AG04450 (cell line): ENCODE measurements at regions not wholly inside any gene's neighbourhood (a gene's known extent, or its start where the extent isn't known, plus 50 kb on each side); places are given as distances from the start of the nearest gene placed in this dataset.

ENCODE experiments used
- CTCF ChIA-PET: fragments of 300-600, 350-600 bp; formaldehyde crosslinking; extraction: SDS; loops from one replicate; lab custom pipeline; 2022; ENCODE audit warnings: antibody characterized with exemption, inconsistent platforms; lab: Charles Lee
- POLR2A ChIA-PET: fragments of 350-600 bp; formaldehyde crosslinking; extraction: SDS; loops from one replicate; lab custom pipeline; 2021; ENCODE audit warnings: antibody characterized with exemption, inconsistent platforms; lab: Yijun Ruan, JAX
- DNase-seq: peaks from one replicate; pipeline ENCODE4 v3.0.0-alpha.2; 2011; ENCODE audit warnings: low read depth, low spot score
- H3K27ac ChIP-seq: one replicate; pipeline ENCODE4 v1.5.1; 2012; ENCODE audit warnings: low read depth, low read length, control low read depth
- H3K27me3 ChIP-seq: one replicate; pipeline ENCODE4 v1.6.0; 2012; ENCODE audit warnings: low read length; ENCODE audit not compliant: control insufficient read depth, insufficient read depth
- H3K4me3 ChIP-seq: 2 replicates; pipeline ENCODE4 v1.5.1; 2011; ENCODE audit warnings: mild to moderate bottlenecking, low read depth, low read length, control low read depth
- H3K9me3 ChIP-seq: 2 replicates; pipeline ENCODE4 v1.5.1; 2012; ENCODE audit warnings: low read length; ENCODE audit not compliant: control insufficient read depth, insufficient read depth
- TF ChIP-seq, protein P1 (sequence below): IDR thresholded peaks from 2 replicates; pipeline ENCODE4 v1.5.1; 2011; ENCODE audit warnings: low read depth, low read length, control low read depth, inconsistent platforms

DNA sequence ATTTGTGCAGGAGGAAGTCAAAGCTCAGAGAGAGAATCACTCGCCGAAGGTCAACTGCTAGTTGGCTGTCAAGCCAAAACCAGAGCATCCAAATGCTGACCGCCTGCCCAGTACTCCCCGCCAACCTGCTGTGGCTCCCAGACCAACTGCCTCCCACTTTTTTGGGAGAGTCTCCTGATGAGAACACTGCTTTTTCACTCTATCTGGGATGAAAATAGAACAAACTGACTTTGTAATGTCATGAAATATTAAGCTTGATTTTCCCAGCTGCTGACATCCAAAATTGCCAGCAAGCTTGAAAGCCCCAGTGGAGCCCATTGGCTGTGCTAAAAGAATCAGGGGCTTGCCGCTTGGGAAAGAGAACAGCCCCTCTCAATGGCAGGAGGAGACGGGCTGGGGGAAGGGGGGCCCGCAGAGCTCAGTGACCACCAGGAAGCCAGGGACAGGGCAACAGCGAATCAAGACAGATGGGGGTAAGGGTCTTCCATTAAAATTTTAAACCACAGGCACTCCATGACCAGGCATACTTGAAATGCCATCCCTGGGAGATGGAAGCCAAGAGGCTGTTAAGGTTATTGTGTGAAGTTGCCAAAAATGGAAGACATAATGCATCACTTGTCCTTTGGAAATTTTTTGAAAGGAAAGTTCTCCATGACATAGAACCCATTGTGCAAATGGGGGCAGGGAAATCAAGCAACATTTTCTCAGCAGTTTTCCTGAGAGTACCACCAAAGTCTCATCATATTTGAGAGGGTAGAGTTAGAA, 125.7 kb upstream of the CDH5 start:
- POLR2A ChIA-PET, result no interaction called here
- H3K9me3 ChIP-seq, result peaks cover 14% of the 10 kb centered on the region
- no peak overlapping the region for H3K4me3 ChIP-seq
- TF ChIP-seq, protein P1, sequence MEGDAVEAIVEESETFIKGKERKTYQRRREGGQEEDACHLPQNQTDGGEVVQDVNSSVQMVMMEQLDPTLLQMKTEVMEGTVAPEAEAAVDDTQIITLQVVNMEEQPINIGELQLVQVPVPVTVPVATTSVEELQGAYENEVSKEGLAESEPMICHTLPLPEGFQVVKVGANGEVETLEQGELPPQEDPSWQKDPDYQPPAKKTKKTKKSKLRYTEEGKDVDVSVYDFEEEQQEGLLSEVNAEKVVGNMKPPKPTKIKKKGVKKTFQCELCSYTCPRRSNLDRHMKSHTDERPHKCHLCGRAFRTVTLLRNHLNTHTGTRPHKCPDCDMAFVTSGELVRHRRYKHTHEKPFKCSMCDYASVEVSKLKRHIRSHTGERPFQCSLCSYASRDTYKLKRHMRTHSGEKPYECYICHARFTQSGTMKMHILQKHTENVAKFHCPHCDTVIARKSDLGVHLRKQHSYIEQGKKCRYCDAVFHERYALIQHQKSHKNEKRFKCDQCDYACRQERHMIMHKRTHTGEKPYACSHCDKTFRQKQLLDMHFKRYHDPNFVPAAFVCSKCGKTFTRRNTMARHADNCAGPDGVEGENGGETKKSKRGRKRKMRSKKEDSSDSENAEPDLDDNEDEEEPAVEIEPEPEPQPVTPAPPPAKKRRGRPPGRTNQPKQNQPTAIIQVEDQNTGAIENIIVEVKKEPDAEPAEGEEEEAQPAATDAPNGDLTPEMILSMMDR, result no peak
- CTCF ChIA-PET, result no interaction called here
- peaks cover 10% of the 10 kb centered on the region for H3K27me3 ChIP-seq
- DNase-seq, result no peak
- no peak overlapping the region for H3K27ac ChIP-seq

DNA sequence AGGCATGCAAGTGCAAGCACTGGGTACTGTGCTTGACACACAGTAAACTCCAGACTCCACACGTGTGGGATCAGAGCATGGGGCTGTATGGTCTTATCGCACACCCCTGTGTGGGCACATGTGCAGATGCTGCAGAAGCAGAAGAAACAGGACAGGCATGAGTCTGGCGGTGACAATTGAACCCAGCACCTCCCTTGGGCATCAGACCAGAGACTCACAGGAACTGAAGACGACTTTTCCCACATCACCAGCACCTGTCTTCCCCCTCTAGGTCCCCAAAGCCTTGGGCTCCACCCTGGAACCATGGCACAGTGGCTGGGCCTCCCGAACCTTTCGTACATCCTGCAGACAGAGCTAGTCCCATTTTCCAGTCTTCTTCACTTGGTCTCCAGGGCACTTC, 126.4 kb upstream of the CDH5 start:
- TF ChIP-seq, protein P1, result no peak

GRCh38 chr16:66238696-66239095, 127.8 kb upstream of the CDH5 start:
- H3K27ac ChIP-seq, result no peak overlapping the region
- H3K4me3 ChIP-seq, result no peak overlapping the region
- TF ChIP-seq, protein P1, result no peak
- no peak for DNase-seq
- POLR2A ChIA-PET, result no interaction called here
- H3K27me3 ChIP-seq, result peaks cover 15% of the 10 kb centered on the region
- CTCF ChIA-PET, result no interaction called here
- H3K9me3 ChIP-seq, result peaks cover 14% of the 10 kb centered on the region

More for the DNA sequence above, 126.4 kb upstream of the CDH5 start:
- ChIA-PET CTCF (no interaction called here), POLR2A (no interaction called here)
- H3K9me3 ChIP-seq, result peaks cover 14% of the 10 kb centered on the region
- H3K27ac ChIP-seq, result no peak overlapping the region
- peaks cover 15% of the 10 kb centered on the region for H3K27me3 ChIP-seq
- DNase-seq, result no peak
- no peak overlapping the region for H3K4me3 ChIP-seq

DNA sequence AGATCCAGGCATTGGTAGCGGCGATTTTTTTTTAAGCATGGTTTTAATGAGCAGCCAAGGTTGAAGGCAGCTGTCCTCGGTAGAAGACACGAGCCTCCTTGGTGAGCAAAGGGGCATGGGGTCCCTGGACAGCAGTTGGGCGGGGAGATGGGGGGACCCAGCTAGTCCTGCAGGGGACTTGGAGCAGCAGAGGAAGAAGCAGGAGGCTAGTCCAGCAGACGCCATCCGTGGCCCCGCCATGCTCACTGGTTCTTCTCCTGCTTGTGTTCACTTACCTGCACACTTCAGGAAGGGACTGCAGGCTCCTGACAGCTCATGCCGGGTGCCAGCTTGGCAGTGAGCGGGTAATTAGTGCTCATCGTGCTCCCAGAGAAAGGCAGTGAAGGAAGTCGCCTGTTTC, 130.2 kb upstream of the CDH5 start:
- no peak overlapping the region for H3K27ac ChIP-seq
- CTCF ChIA-PET, result interaction anchor here (1.1 kb wide), 1 partner anchor 1214 kb away, joined by 3 read pairs; no protein-coding TSS in a partner anchor
- DNase-seq, result no peak

More for the DNA sequence above, 130.2 kb upstream of the CDH5 start:
- peaks cover 14% of the 10 kb centered on the region for H3K9me3 ChIP-seq
- POLR2A ChIA-PET, result no interaction called here
- TF ChIP-seq, protein P1, result no peak
- H3K27me3 ChIP-seq, result peaks cover 26% of the 10 kb centered on the region
- no peak overlapping the region for H3K4me3 ChIP-seq
